H1 (cell line): ENCODE measurements at regions not wholly inside any gene's neighbourhood (a gene's known extent, or its start where the extent isn't known, plus 50 kb on each side); places are given as distances from the start of the nearest gene placed in this dataset.

Source experiments
- CTCF ChIA-PET: fragments of 300-600 bp; sonication (Branson Sonifier 250); formaldehyde crosslinking; loops from one replicate; lab custom pipeline; 2021; ENCODE audit not compliant: partially characterized antibody; lab: Charles Lee
- POLR2A ChIA-PET: fragments of 300-600 bp; sonication (Branson Sonifier 250); formaldehyde crosslinking; loops from one replicate; lab custom pipeline; 2021; ENCODE audit warnings: inconsistent platforms; ENCODE audit not compliant: partially characterized antibody; lab: Charles Lee
- DNase-seq, 2 experiments: peaks; one replicate each; pipeline versions ENCODE4 v3.0.0 to v3.0.0-alpha.2; 2010 to 2022; ENCODE audit warnings: low spot score in 2 of 2, low read depth in 1 of 2, mixed read lengths in 1 of 2
- FAIRE-seq: peaks from 2 replicates; lab custom pipeline; 2011; peaks lifted over from hg19 to GRCh38; lab: Jason Lieb, UNC
- H2AFZ ChIP-seq: 2 replicates; pipeline ENCODE4 v1.8.1; 2012; ENCODE audit warnings: low read length, inconsistent platforms
- H2AK5ac ChIP-seq: 2 replicates; pipeline ENCODE4 v1.6.1; 2013; ENCODE audit warnings: low read depth, low read length
- H2BK120ac ChIP-seq: replicated peaks from 2 replicates; pipeline ENCODE3; 2013; ENCODE audit warnings: low read depth, low read length, inconsistent platforms
- H2BK12ac ChIP-seq: 2 replicates; pipeline ENCODE4 v1.6.1; 2013; ENCODE audit warnings: low read depth, low read length
- H2BK15ac ChIP-seq: 2 replicates; pipeline ENCODE4 v1.6.1; 2013; ENCODE audit warnings: low read length
- H2BK20ac ChIP-seq: 2 replicates; pipeline ENCODE4 v1.6.1; 2013; ENCODE audit warnings: low read length
- H2BK5ac ChIP-seq: 2 replicates; pipeline ENCODE4 v1.6.1; 2013; ENCODE audit warnings: low read depth, low read length
- H3K14ac ChIP-seq: 2 replicates; pipeline ENCODE4 v1.6.1; 2013; ENCODE audit warnings: inconsistent platforms; ENCODE audit not compliant: insufficient read length
- H3K18ac ChIP-seq: 2 replicates; pipeline ENCODE4 v1.6.1; 2013; ENCODE audit warnings: low read length; ENCODE audit errors: extremely low read depth
- H3K23ac ChIP-seq: 2 replicates; pipeline ENCODE4 v1.6.1; 2013; ENCODE audit warnings: inconsistent platforms; ENCODE audit not compliant: insufficient read length
- H3K23me2 ChIP-seq: 2 replicates; pipeline ENCODE4 v1.6.1; 2013; ENCODE audit warnings: low read depth, low read length
- H3K27ac ChIP-seq: 2 replicates; pipeline ENCODE4 v1.6.1; 2011; ENCODE audit warnings: low read depth, low read length, inconsistent platforms
- H3K27me3 ChIP-seq, 4 experiments: replicated peaks in 1 of 4; 1 replicate in 1 of 4; 2 replicates in 3 of 4; pipeline versions ENCODE4 v1.6.1 to v1.8.1; 2011 to 2013; ENCODE audit warnings: low read length in 3 of 4, mild to moderate bottlenecking in 3 of 4, inconsistent platforms in 2 of 4, mixed read lengths in 2 of 4, moderate library complexity in 1 of 4; ENCODE audit not compliant: control insufficient read depth in 3 of 4, insufficient read depth in 3 of 4; ENCODE audit errors: extremely low read depth in 1 of 4
- H3K36me3 ChIP-seq, 4 experiments: 2 replicates each; pipeline versions ENCODE4 v1.6.1 to v1.8.1; 2011 to 2013; ENCODE audit warnings: mild to moderate bottlenecking in 4 of 4, low read length in 3 of 4, moderate library complexity in 2 of 4, control low read depth in 1 of 4, inconsistent platforms in 1 of 4; ENCODE audit not compliant: insufficient read depth in 4 of 4, control insufficient read depth in 2 of 4
- H3K4ac ChIP-seq: replicated peaks from 2 replicates; pipeline ENCODE3; 2013; ENCODE audit warnings: low read length, low read depth, mixed read lengths, inconsistent platforms; ENCODE audit not compliant: insufficient read length
- H3K4me1 ChIP-seq, 4 experiments: replicated peaks in 1 of 4; 1 replicate in 1 of 4; 2 replicates in 3 of 4; pipeline versions ENCODE4 v1.6.1 to v1.8.1; 2011 to 2013; ENCODE audit warnings: low read length in 3 of 4, inconsistent platforms in 2 of 4, mixed read lengths in 1 of 4; ENCODE audit not compliant: insufficient read depth in 4 of 4, control insufficient read depth in 3 of 4
- H3K4me2 ChIP-seq, 2 experiments: 2 replicates each; pipeline versions ENCODE4 v1.6.1 to v1.8.1; 2011 to 2013; ENCODE audit warnings: low read depth in 2 of 2, low read length in 2 of 2, control low read depth in 1 of 2, inconsistent platforms in 1 of 2, mild to moderate bottlenecking in 1 of 2; ENCODE audit not compliant: insufficient read depth in 1 of 2
- H3K4me3 ChIP-seq, 4 experiments: fragments of 200-600, 300-600 bp in 1 of 4; sonication (generic), shearing (Covaris generic), sonication (Bioruptor Twin) in 1 of 4; 2 replicates each; pipeline versions ENCODE4 v1.5.1 to v1.8.1; 2011 to 2016; ENCODE audit warnings: low read length in 4 of 4, low read depth in 3 of 4, control low read depth in 2 of 4, inconsistent platforms in 2 of 4, mild to moderate bottlenecking in 2 of 4, mixed read lengths in 1 of 4, moderate library complexity in 1 of 4; ENCODE audit not compliant: insufficient read depth in 2 of 4; ENCODE audit errors: extremely low read depth in 1 of 4
- H3K56ac ChIP-seq: replicated peaks from 2 replicates; pipeline ENCODE3; 2013; ENCODE audit warnings: low read depth, mild to moderate bottlenecking, mixed read lengths, low read length, inconsistent platforms; ENCODE audit not compliant: insufficient read length
- H3K79me1 ChIP-seq: 2 replicates; pipeline ENCODE4 v1.6.1; 2013; ENCODE audit warnings: low read depth, low read length, control low read depth
- H3K79me2 ChIP-seq, 2 experiments: 2 replicates each; pipeline versions ENCODE4 v1.6.1 to v1.8.1; 2012 to 2013; ENCODE audit warnings: low read length in 2 of 2, mild to moderate bottlenecking in 2 of 2, inconsistent platforms in 1 of 2; ENCODE audit not compliant: insufficient read depth in 2 of 2, control insufficient read depth in 1 of 2
- H3K9ac ChIP-seq, 4 experiments: replicated peaks in 1 of 4; 1 replicate in 1 of 4; 2 replicates in 3 of 4; pipeline versions ENCODE4 v1.6.1 to v1.8.1; 2011 to 2013; ENCODE audit warnings: low read depth in 3 of 4, low read length in 3 of 4, control low read depth in 2 of 4, mild to moderate bottlenecking in 2 of 4, moderate library complexity in 2 of 4, inconsistent platforms in 1 of 4; ENCODE audit errors: extremely low read depth in 1 of 4
- H3K9me3 ChIP-seq, 2 experiments: 2 replicates each; pipeline versions ENCODE4 v1.6.1 to v1.8.1; 2012 to 2013; ENCODE audit warnings: mild to moderate bottlenecking in 2 of 2, moderate library complexity in 2 of 2, control low read depth in 1 of 2, inconsistent platforms in 1 of 2, low read depth in 1 of 2, low read length in 1 of 2, mixed read lengths in 1 of 2; ENCODE audit not compliant: insufficient read depth in 2 of 2
- H4K20me1 ChIP-seq, 2 experiments: replicated peaks in 1 of 2; 2 replicates each; pipeline versions ENCODE3 to v1.8.1; 2011 to 2013; ENCODE audit warnings: inconsistent platforms in 2 of 2, low read length in 2 of 2, mild to moderate bottlenecking in 1 of 2; ENCODE audit not compliant: insufficient read depth in 2 of 2, control insufficient read depth in 1 of 2
- H4K5ac ChIP-seq: 2 replicates; pipeline ENCODE4 v1.6.1; 2013; ENCODE audit warnings: low read length, low read depth, mixed read lengths, inconsistent platforms; ENCODE audit not compliant: insufficient read length
- H4K8ac ChIP-seq: 2 replicates; pipeline ENCODE4 v1.8.0; 2013; ENCODE audit warnings: mild to moderate bottlenecking, moderate library complexity, low read length, inconsistent platforms; ENCODE audit not compliant: insufficient read depth; ENCODE audit errors: extremely low read depth
- H4K91ac ChIP-seq: replicated peaks from 2 replicates; pipeline ENCODE3; 2013; ENCODE audit warnings: low read length, mixed read lengths, inconsistent platforms; ENCODE audit not compliant: insufficient read length
- ASH2L ChIP-seq: fragments of 200-600, 300-600 bp; sonication (generic); IDR thresholded peaks from one replicate; pipeline ENCODE4 v1.7.1; 2017; ENCODE audit warnings: low read length
- BRCA1 ChIP-seq: IDR thresholded peaks from 2 replicates; pipeline ENCODE4 v1.6.1; 2012; ENCODE audit warnings: low read depth, low read length, improper control_type of control experiment
- CBX8 ChIP-seq: fragments of 300-800, 300-1000 bp; sonication (generic); IDR thresholded peaks from 2 replicates; pipeline ENCODE4 v1.7.1; 2016; ENCODE audit warnings: low read depth, low read length, borderline replicate concordance
- CREB1 ChIP-seq: IDR thresholded peaks from 2 replicates; pipeline ENCODE4 v1.6.1; 2012; ENCODE audit warnings: inconsistent platforms
- GABPA ChIP-seq: IDR thresholded peaks from 2 replicates; pipeline ENCODE4 v1.6.1; 2011; ENCODE audit warnings: mild to moderate bottlenecking, low read length, moderate library complexity, borderline replicate concordance; ENCODE audit not compliant: insufficient read depth
- KDM5A ChIP-seq: fragments of 200-600 bp; IDR thresholded peaks from 2 replicates; pipeline ENCODE4 v1.7.1; 2012; ENCODE audit warnings: mild to moderate bottlenecking, low read length, inconsistent platforms, mixed read lengths
- NANOG ChIP-seq: IDR thresholded peaks from 2 replicates; pipeline ENCODE4 v1.6.1; 2011; ENCODE audit warnings: low read length, low read depth, mild to moderate bottlenecking, inconsistent platforms; ENCODE audit not compliant: insufficient read depth, poor library complexity, severe bottlenecking
- NRF1 ChIP-seq: IDR thresholded peaks from 2 replicates; pipeline ENCODE4 v1.6.1; 2011; ENCODE audit warnings: mild to moderate bottlenecking, low read depth, low read length, improper control_type of control experiment
- POU5F1 ChIP-seq: IDR thresholded peaks from 2 replicates; pipeline ENCODE4 v1.6.1; 2011; ENCODE audit warnings: low read depth, mild to moderate bottlenecking, low read length, moderate library complexity
- SIN3A ChIP-seq, 2 experiments: IDR thresholded peaks in 1 of 2; conservative IDR thresholded peaks in 1 of 2; 2 replicates each; pipeline ENCODE4 v1.6.1; 2011 to 2012; ENCODE audit warnings: low read length in 2 of 2, improper control_type of control experiment in 1 of 2, low read depth in 1 of 2, mild to moderate bottlenecking in 1 of 2
- SP4 ChIP-seq: IDR thresholded peaks from 2 replicates; pipeline ENCODE4 v1.6.1; 2012; ENCODE audit warnings: low read length, inconsistent platforms
- SUZ12 ChIP-seq: fragments of 200-600 bp; sonication (generic); IDR thresholded peaks from 2 replicates; pipeline ENCODE4 v1.6.1; 2012; ENCODE audit warnings: mild to moderate bottlenecking, inconsistent platforms, low read length, moderate library complexity, mixed read lengths
- TAF7 ChIP-seq: optimal IDR thresholded peaks from 2 replicates; pipeline ENCODE3; 2011; ENCODE audit warnings: low read depth, mild to moderate bottlenecking, inconsistent platforms, low read length, moderate library complexity, borderline replicate concordance
- USF2 ChIP-seq: IDR thresholded peaks from 2 replicates; pipeline ENCODE4 v1.6.1; 2011; ENCODE audit warnings: low read length, improper control_type of control experiment
- WGBS, 2 experiments: shearing (Covaris generic) in 1 of 2; methylation state at CpG; one replicate each; pipeline versions ENCODE4 v1.1.6 to v1.1.7; 2013 to 2015; ENCODE audit warnings: low lambda C conversion rate in 2 of 2, mixed read lengths in 2 of 2, inconsistent platforms in 1 of 2, low coverage in 1 of 2, missing lambda C conversion rate in 1 of 2; ENCODE audit not compliant: insufficient replicate concordance in 2 of 2, insufficient coverage in 1 of 2, insufficient read length in 1 of 2; ENCODE audit errors: extremely low coverage in 1 of 2, missing lambda C conversion rate in 1 of 2; 5-methylcytosine and 5-hydroxymethylcytosine counted together

- CTCF ChIA-PET, result interaction anchor here (0.6 kb wide), 1 partner anchor 20 kb away, joined by 3 read pairs; no protein-coding TSS in a partner anchor
- Histone ChIP-seq H4K8ac (no peak overlapping the region), H3K9me3 (no peaks in the 10 kb centered on the region), H3K27me3 (no peaks in the 10 kb centered on the region), H3K79me1 (no peaks in the 10 kb centered on the region), H4K20me1 (peaks cover 0 to 2% of the 10 kb centered on the region in 2 experiments), H3K14ac (no peak overlapping the region), H2BK15ac (no peak overlapping the region), H3K4me2 (no peak overlapping the region), H3K4me3 (no peak overlapping the region), H3K79me2 (no peaks in the 10 kb centered on the region), H3K18ac (no peak overlapping the region), H2AK5ac (no peak overlapping the region), H2BK5ac (no peak overlapping the region), H3K9ac (no peak overlapping the region), H3K36me3 (no peaks in the 10 kb centered on the region; a peak in 1 of 8 replicates), H3K27ac (no peak overlapping the region), H2BK20ac (no peak overlapping the region), H3K56ac (no peak overlapping the region), H4K5ac (no peak overlapping the region), H3K23me2 (no peaks in the 10 kb centered on the region), H2BK120ac (no peak overlapping the region), H3K23ac (no peak overlapping the region), H3K4ac (no peak overlapping the region), H2AFZ (no peak overlapping the region), H2BK12ac (no peak overlapping the region), H4K91ac (no peak overlapping the region), H3K4me1 (no peaks in the 10 kb centered on the region)
- WGBS, 2 experiments, result 100% methylated on average over 1 of the region's 1 CpG; no CpG with 5 or more reads in 1 of the 2 experiments
- no peak for FAIRE-seq
- POLR2A ChIA-PET, result no interaction called here
- no peak for DNase-seq
- TF ChIP-seq NANOG (no peak), SUZ12 (no peak), ASH2L (no peak), POU5F1 (no peak), TAF7 (no peak), CREB1 (no peak), NRF1 (no peak), KDM5A (no peak), USF2 (no peak), GABPA (no peak), CBX8 (no peak), SP4 (no peak), SIN3A (conservative IDR thresholded peaks at IDR 0.05 in 1 of 2, IDR thresholded peaks at IDR 0.05 in 1 of 2; ENCODE audit: low read depth in 1 of 2, low read length in 2 of 2) (no peak), BRCA1 (no peak)
Measured at GRCh38 chr14:55773312-55773711, 193.3 kb downstream of the KTN1 start.
